Hematopoietic multipotent progenitor cell (in vitro differentiated cells): ENCODE measurements at regions not wholly inside any gene's neighbourhood (a gene's known extent, or its start where the extent isn't known, plus 50 kb on each side); places are given as distances from the start of the nearest gene placed in this dataset.

Source experiments
- DNase-seq, 3 donors: peaks; one replicate each; pipeline ENCODE4 v3.0.0-alpha.2; 2011 to 2015; ENCODE audit warnings: low read depth in 2 of 3, low spot score in 2 of 3

GRCh38 chr15:95407534-95407933 is 923.0 kb upstream of the NR2F2 start:
- DNase-seq = no peak

DNA sequence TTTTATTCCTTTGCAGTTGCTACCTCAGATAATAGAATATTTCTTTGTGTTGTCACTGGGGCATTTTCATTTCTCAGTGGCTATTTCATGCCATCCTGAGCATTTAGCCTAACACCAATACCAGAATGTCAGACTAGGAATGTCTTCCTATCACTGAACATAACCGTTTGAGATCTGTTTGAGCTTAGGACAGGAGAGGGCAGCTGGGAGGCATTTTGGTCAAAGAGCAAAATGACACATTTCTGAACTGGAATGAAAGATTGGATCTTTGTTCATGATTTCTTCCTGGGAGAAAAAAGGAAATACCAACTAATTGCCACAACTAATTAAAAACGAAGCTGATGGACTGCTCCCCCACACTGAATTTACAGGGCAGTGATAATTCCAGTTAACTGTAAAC is 921.3 kb upstream of the NR2F2 start:
- no peak for DNase-seq

DNA sequence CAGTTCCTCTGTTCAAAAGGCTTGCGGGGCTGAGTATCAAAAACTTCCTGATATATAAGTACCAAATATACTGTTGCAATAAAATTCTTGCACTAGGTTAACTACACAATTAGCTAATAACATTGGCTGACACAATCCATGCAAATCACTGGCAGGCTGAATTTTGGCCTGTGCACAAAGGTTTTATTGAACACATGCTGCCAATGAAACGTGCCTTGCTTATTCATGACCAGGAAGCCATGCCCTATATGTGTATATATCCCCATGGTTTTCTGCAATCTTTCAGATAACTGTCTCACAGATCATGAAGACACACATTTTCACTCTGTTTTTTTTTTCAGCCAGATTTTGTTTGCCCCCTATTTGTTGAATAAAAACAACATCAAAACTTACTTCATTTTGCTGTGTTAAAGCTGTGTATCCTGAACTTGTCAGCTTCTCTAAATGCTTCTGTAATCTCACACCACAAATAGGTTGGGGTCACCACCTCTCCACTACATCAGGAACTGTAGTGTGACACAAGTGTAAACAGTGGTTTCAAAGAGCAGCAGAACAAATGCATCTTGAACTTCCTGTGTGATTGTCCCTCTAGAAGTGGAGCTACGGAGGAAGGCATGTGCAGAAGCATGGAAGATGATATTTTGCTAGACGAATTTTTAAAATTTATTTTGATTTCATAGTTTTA is 920.7 kb upstream of the NR2F2 start:
- no peak for DNase-seq

- no peak for DNase-seq
Measured at GRCh38 chr15:95410757-95411156, 919.7 kb upstream of the NR2F2 start.

DNA sequence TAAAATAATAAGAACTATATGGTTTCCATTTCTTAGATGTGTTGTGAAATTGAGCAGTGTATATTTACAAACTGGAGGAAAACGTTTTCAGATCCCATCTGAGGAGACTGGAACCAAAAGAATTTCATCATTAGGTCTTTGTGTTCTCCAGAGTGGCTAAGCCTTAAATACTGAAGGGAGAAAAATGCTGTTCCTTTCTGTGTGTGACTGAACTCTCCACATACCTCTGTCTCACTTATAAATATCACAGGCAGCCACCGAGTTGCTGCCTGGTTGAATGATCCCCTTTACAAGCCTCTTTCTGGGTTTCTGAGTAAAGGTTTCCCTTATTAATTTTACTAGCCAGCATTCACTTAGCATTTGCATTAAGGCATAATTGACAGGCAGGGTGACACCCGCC is 913.9 kb upstream of the NR2F2 start:
- no peak for DNase-seq

DNA sequence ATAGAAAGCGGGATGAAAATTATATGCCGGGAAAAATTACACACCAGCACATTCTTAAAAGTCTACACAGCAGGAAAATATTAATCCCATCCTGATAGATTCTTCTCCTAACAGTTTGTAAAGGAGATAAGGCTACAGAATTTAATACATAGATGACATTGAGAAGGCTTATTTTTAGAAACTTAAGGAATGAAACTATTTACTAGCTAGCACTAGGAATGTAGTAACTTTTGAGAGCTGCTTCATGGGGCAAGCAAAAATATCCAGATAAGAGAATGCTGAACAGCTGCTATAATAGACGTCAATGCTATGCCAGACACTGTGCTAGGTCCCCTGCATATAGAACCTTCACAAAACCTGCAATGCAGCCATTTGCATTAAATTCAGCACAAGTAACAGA is 912.7 kb upstream of the NR2F2 start:
- DNase-seq = no peak

- no peak for DNase-seq
Measured at GRCh38 chr15:95422255-95422654, 908.2 kb upstream of the NR2F2 start.

- no peak for DNase-seq
Measured at GRCh38 chr15:95425859-95426258, 904.6 kb upstream of the NR2F2 start.

DNA sequence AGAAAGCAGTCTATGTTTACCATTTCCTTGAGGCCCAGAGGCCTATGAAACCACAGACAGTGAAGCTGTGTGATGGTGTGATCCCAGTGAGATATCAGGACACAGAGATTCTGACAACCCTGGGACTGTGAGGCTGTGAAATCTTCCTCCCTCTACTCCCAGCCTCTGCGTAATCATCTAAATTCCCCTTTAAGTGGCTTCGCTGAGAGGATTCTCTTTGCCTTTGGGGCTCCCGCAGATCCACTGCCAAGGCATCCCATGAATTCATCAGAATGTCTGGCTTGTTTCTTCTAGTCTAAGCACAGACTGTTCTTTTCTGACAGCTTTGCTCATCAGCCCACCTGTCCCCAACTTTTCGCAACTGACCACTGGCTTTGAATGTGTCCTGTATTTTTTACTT is 901.2 kb upstream of the NR2F2 start:
- DNase-seq = no peak

GRCh38 chr15:95431518-95431917 is 899.0 kb upstream of the NR2F2 start:
- DNase-seq = no peak

DNA sequence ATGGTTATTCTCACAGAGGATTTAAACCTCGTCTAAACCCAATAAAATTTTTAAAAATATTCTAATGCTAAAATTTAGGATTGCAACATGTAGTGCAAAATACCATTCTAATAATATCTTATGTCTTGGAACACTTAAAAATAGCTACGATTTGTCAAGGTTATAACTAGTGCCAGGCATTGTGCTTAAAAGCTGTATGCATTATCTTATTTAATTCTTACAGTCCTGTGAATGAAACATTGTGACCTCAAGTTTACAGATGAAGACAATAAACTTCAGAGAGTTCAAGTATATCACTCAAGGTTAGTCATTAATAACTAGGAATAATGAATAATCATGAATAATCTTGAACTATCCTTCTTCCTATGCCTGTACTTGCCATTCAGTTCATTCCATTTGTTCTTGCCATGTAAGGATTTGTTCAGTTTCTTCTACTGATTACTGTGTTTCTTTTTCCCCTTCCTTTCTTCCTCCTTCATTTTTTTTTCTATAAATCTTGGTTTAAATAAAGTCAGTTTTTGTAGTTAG is 897.6 kb upstream of the NR2F2 start:
- no peak for DNase-seq

DNA sequence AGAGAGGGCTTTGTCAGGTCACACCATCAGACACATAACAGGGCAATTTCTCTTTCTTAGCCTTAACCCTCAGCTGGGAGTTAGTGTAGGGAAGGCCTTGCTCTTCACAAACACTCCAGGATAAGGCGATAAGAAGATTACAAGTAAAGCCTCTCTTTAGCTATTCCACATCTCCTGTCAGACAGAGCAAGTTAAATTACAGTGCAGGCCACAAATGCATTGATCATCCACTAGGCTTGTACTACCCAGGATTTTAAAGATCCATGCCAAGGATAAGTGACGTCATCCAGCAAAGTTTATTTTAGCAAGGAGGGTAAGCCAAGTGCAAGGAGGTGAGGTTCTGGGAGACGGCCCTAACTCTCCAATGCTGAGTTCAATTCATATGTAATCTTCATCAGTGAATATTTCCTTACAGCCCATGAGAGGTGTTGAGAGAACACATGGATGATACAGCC is 890.6 kb upstream of the NR2F2 start:
- DNase-seq = no peak

- no peak for DNase-seq
Measured at GRCh38 chr15:95440712-95441111, 889.8 kb upstream of the NR2F2 start.

GRCh38 chr15:95442107-95442719 is 888.3 kb upstream of the NR2F2 start:
- DNase-seq = no peak

DNA sequence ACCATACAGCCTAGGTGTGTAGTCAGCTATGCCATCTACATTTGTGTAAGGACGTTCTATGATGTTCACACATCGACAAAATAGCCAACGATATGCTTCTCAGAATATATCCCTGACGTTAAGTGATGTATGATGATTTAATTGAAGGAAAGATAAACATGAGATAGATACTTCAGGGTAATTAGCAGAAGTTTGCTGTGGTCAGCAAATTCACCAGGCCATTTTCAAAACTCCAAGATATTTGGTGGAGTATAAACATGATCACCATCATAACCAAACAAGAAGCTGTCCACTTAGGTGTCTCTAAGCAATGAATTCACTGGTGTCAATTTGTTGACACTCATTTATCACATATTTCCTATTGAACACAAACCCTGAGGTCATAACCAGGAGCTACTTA is 885.6 kb upstream of the NR2F2 start:
- no peak for DNase-seq

- peak in 2 of 3 donors; percentile 30 to 75 for DNase-seq
Measured at GRCh38 chr15:95446854-95447253, 883.6 kb upstream of the NR2F2 start.

GRCh38 chr15:95447486-95447885 is 883.0 kb upstream of the NR2F2 start:
- DNase-seq = no peak

DNA sequence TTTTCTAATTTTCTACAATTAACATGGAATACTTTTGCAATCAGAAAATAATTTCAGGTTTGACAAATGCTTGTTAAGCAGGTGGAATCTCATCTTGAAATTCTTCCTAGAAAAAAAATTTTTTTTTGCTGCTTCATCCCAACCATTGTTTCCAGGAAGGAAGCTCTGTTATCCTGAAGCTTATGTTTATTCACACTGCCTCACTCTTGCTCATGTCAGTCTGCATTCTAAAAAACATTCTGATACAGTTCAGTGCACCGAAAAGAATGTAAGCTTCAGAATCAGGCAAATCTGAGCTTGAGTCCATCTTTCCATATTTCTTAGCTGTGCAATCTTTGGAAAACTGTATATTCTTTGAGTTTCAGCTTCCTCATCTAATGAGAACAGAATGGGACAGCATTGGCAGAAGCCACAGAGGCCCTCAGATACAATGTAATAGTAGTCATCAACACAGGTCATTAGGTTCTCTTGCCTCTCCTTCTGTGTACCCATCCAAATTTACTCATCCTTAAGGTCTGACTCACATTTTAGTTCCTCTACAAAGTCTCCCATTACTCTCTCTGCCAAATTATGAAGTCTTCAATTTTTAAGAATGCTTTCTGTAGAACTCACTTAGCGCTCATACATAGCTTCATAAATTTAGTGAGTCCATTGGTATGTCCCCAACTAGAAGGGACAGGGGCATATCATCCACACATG is 881.8 kb upstream of the NR2F2 start:
- no peak for DNase-seq

GRCh38 chr15:95449230-95449628 is 881.3 kb upstream of the NR2F2 start:
- no peak for DNase-seq

DNA sequence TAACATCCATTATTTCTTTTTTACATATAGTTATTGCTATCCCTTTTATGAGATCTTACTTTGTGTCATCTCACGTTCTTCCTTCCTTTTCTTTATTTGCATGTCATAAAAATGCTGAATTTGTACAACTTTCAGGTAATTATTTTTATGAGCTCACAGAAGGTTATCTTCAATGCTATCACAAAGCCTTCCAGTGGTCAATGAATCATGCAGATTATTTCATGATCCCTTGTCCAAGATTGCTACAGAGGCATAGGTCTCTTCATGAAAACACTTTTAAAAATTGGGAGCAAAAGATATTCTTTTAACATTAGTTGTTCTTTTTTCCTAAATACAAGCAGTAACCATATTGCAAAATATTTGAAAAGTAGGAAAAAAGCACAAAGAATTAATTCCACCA is 880.1 kb upstream of the NR2F2 start:
- DNase-seq = no peak

- DNase-seq = no peak
Measured at GRCh38 chr15:95451938-95452337, 878.6 kb upstream of the NR2F2 start.
